Epithelial cell of proximal tubule (primary cell): ENCODE measurements at regions not wholly inside any gene's neighbourhood (a gene's known extent, or its start where the extent isn't known, plus 50 kb on each side); places are given as distances from the start of the nearest gene placed in this dataset.

ENCODE experiments used
- DNase-seq: peaks from one replicate; pipeline ENCODE4 v3.0.0-alpha.2; 2011; ENCODE audit warnings: low read depth
- H3K4me3 ChIP-seq: 2 replicates; pipeline ENCODE4 v1.5.1; 2011; ENCODE audit warnings: low read depth, mild to moderate bottlenecking, low read length
- TF ChIP-seq, protein P1 (sequence below): conservative IDR thresholded peaks from 2 replicates; pipeline ENCODE4 v1.5.1; 2012; ENCODE audit warnings: low read depth, mild to moderate bottlenecking, low read length

DNA sequence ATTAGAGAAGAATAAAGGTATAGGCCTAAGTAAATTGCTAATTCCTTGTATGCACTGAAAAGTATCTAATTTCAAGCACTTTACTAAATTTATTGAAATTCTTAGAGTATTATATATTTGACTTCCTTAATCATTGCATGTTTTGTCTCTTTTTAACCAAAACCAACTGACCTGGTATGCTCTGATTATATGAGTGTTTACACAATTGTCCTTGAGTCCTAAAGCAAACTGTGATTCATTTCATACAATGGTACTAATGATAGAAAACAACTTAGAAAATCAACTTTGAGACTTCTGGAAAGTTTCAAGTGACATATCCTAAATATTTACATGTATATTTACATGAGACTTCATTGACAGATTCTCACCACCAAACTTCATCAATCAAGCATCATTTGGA, 1177.1 kb downstream of the ADGRL3 start:
- no peak for DNase-seq
- no peak overlapping the region for H3K4me3 ChIP-seq
- TF ChIP-seq, protein P1, sequence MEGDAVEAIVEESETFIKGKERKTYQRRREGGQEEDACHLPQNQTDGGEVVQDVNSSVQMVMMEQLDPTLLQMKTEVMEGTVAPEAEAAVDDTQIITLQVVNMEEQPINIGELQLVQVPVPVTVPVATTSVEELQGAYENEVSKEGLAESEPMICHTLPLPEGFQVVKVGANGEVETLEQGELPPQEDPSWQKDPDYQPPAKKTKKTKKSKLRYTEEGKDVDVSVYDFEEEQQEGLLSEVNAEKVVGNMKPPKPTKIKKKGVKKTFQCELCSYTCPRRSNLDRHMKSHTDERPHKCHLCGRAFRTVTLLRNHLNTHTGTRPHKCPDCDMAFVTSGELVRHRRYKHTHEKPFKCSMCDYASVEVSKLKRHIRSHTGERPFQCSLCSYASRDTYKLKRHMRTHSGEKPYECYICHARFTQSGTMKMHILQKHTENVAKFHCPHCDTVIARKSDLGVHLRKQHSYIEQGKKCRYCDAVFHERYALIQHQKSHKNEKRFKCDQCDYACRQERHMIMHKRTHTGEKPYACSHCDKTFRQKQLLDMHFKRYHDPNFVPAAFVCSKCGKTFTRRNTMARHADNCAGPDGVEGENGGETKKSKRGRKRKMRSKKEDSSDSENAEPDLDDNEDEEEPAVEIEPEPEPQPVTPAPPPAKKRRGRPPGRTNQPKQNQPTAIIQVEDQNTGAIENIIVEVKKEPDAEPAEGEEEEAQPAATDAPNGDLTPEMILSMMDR, result no peak

DNA sequence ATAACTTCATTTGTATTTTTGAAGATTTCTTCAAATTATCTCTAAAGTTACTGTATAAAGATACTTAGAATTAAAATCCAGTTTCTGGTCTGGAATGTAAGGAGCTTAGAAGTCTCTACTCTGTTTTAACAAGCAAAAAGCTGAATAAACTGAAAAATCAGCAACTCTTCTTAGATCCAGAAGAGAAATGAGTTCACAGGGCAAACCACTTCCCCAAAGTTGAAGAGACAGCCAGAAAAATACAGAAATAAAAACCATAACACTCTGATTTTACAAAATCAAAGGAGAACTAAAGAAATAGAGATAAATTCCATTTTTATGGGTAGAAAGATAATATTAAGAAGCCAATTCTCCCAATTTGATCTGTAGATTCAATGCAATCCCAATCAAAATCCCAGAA, 1166.8 kb downstream of the ADGRL3 start:
- no peak overlapping the region for H3K4me3 ChIP-seq
- DNase-seq, result no peak

DNA sequence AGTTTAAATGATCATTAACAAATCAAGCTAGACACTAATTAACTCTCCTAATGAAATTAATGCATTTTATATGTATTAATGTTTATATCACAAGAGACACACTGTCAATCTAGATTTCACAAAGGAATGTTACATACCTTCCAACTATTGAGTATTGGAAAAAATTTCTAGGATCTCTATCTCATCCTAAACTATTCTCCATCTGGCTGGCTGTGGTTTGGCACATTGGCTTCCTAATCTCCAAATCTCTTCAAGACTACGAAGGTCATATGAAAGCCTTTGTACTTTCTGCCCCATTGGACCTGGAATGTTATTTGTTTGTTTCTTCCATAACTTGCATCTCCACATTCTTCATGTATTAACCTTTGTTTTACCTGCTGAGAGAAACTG, 1160.0 kb downstream of the ADGRL3 start:
- H3K4me3 ChIP-seq, result no peak overlapping the region
- no peak for DNase-seq
- TF ChIP-seq, protein P1, result no peak

More for the DNA sequence above, 1166.8 kb downstream of the ADGRL3 start:
- TF ChIP-seq, protein P1, result no peak

DNA sequence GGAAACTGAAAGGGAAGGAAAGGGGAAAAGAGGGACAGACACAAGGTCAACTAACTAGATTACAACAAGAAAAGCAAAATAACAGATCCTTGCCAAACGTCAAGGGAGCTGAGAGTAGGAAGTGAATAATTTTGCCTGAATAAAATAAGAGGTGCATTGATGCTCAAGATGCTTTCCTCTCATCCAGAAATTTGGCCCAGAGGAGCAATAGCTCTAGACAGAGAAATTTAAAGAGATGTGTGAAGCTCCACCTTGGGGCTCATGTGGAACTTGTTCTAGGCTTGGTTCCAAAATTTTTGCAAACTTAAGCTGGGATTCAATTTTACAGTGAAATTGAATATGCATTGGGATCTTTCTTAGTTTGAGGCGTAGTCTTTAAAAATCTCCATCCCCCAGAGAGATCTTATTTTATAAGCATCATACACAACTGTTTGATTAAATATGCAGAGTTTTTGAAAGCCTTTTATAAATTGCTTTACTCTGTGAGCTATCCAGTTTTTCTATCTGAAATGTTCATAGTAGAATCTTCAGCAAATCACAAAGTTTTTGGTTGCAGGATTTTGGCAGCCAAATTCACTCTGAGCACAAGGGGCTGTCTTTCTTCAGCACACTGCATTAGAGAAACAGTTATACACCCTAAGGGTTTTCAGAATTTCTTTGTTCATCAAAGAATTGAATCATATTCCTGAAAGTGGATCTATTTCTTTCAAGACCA, 1159.5 kb downstream of the ADGRL3 start:
- TF ChIP-seq, protein P1, result no peak
- H3K4me3 ChIP-seq, result no peak overlapping the region
- no peak for DNase-seq

DNA sequence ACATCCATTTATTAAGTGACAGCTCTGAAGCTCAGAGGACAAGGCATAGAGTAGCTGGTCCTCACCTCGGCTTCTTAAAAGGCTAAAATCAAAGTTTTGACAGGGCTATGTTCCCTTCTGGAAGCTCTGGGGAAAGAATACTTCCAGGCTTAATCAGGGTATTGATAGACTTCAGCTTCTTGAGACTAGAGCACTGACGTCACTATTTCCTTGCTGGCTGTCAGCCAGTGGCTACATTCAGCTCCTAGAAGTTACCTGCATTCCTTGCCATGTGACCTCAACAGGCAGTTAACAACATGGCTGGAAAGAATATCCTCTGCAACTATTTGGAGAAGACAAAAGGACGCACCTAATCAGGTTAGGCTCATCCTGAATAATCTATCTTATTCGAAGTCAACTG, 1144.8 kb downstream of the ADGRL3 start:
- TF ChIP-seq, protein P1, result no peak
- H3K4me3 ChIP-seq, result no peak overlapping the region
- no peak for DNase-seq

DNA sequence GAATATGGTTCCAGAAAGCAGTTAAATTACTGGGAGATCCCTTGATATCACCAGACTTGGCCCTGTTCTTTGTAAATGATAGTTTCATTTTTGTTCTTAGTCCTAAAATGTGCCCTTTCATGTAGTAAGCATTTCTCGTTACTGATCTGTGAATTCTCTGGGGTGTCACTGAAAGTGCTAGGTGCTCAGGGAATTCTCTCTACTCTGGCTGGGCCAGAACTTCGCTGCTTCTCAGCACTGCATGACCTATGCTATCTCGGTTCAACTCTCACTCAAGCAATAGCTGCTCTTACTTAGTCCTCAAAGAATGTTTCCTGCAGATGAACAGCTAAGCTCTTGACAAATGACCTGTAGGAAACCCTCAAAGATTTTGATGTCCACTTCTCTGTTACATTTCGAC, 1144.3 kb downstream of the ADGRL3 start:
- no peak for DNase-seq
- H3K4me3 ChIP-seq, result no peak overlapping the region
- TF ChIP-seq, protein P1, result no peak

DNA sequence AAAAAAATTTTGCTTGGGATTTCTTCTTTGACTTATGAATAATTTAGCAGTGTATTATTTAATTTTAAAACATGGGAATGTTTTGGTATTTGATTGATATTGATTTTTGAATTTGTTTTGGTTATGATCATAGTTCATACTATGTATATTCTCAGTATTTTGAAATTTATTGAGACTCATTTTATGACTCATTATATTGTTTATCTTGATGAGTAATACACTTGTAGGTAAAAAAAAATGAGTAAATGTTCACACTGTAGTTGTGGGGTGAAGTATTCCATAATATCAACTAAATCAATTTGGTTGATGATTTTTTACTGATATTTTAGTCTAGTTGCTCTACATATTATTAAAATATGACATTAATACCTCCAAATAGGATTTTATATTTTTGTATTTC, 1142.2 kb downstream of the ADGRL3 start:
- TF ChIP-seq, protein P1, result no peak
- no peak overlapping the region for H3K4me3 ChIP-seq
- no peak for DNase-seq
